ENCODE measurements at regions not wholly inside any gene's neighbourhood (a gene's known extent, or its start where the extent isn't known, plus 50 kb on each side); places are given as distances from the start of the nearest gene placed in this dataset.

GRCh38 chr1:229942501-229942900 is 124.5 kb upstream of the GALNT2 start:
- TF ChIP-seq, protein P1, sequence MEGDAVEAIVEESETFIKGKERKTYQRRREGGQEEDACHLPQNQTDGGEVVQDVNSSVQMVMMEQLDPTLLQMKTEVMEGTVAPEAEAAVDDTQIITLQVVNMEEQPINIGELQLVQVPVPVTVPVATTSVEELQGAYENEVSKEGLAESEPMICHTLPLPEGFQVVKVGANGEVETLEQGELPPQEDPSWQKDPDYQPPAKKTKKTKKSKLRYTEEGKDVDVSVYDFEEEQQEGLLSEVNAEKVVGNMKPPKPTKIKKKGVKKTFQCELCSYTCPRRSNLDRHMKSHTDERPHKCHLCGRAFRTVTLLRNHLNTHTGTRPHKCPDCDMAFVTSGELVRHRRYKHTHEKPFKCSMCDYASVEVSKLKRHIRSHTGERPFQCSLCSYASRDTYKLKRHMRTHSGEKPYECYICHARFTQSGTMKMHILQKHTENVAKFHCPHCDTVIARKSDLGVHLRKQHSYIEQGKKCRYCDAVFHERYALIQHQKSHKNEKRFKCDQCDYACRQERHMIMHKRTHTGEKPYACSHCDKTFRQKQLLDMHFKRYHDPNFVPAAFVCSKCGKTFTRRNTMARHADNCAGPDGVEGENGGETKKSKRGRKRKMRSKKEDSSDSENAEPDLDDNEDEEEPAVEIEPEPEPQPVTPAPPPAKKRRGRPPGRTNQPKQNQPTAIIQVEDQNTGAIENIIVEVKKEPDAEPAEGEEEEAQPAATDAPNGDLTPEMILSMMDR (IDR thresholded peaks at IDR 0.05), result no peak
- no peak for TF ChIP-seq POLR2A (IDR thresholded peaks at IDR 0.05)

Measured in uterus (tissue), 2 donors.